ENCODE measurements at regions not wholly inside any gene's neighbourhood (a gene's known extent, or its start where the extent isn't known, plus 50 kb on each side); places are given as distances from the start of the nearest gene placed in this dataset.
"Not testable (repeated sequence)": the region's sequence is repeated elsewhere in the genome, so short reads cannot be mapped to it uniquely, and the experiment has no call there.

DNA sequence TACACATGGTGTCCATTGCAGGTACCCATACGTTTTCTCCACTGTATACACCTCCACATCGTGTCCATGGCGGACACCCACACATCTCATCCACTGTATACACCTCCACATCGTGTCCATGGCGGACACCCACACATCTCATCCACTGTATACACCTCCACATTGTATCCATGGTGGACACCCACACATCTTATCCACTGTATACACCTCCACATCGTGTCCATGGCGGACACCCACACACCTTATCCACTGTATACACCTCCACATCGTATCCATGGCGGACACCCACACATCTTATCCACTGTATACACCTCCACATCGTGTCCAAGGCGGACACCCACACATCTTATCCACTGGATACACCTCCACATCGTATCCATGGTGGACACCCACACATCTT, 50.4 kb upstream of the TTC34 start:
- DNase-seq: not testable (repeated sequence)

DNA sequence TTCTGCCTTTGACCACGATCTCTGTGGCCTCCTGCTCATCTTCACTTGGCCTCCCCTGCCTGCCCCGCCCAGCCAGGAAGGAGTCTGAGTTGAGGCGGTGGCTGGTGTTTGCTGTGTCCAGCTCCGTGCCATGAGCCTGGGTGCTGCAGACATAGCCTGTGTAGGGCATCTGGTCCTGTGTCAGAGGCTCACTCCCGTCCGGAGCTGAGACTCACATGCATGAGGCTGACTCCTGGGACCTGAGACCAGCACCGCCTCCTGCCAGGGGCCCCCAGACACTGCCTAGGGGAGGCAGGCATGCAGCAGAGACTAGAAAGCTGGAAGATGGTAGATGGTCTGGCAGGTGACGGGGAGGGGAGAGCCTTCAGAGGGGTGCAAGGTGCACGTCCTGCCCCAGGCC, 52.2 kb upstream of the TTC34 start:
- DNase-seq: no peak

DNA sequence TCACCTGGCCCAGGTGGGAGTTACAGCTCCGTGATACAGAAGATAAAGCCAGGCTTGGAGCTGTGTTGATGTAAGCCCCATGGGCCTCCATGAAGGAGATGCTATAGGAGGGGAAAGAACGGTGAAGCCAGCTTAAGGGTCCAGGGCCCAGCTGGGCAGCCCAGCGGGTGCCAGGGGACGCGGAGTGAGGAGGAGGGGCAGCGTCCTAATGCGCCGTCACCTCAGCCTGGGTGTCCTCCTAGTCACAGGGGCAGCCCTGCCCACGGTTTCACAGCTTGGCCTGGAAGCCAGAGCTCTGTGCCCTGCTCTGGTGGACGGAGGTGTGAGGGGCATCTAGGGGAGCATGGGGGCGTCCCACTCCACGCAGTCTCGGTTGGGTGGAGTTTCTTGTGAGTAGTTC, 52.7 kb upstream of the TTC34 start:
- no peak for DNase-seq

DNA sequence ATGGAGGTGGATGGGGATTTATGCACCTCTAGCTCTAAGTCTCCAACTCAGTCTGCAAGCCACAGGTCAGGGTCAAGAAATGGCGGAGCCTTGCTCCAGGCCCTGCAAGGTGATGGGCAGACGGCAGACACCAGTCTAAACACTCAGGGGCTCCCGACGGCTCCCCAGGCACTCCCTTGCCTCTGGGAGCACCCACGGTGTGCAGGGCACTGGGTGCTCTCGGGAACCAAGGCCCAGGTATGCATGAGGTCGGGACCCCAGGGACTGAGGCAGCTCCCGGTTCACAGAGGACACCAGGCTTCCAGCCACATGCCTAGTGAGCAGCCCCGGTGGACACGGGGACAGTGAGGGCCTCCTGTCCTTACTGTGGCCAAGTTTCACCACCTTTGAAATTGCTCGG, 53.1 kb upstream of the TTC34 start:
- no peak for DNase-seq

DNA sequence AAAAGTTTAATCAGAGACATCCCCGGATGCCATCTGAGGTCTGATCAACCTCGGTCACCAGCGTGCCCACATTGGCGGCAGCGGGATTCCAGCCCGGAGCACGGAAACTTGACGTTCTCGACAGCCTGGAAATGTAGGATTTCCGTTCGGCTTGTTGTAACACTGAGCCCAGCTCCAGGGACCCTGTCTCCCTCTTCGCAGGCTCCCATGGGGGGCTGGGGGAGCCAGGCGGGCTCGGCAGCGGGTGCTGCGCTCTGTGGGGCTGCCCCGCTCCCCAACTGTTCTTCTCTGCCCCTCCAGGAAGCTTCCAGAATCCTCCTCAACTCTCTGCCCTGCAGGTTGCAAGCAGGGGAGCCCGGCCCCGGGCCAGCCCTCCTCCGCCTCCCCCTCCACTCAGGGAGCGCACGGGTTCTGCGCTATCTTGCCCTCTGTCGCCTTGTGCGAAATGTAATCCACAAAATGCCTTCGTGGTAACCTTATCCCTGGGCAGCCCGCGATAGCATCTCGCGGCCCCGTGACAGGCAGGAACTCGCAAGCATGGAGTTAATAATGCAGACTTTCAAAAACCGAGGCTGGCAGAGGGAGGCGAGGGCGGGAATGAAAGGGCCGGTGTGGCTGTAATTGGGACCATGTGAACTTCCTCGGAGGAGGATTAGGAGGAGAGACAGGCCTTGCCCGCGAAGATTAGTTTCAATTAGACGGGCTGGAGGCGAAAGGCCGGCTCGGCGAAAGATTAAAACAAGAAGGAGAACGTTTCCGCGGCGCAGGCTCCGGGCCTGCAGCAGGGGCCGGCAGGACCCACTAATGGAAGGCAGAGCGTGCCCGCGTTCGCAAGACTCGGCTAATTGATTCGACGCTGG, 53.9 kb upstream of the TTC34 start:
- no peak for DNase-seq

DNA sequence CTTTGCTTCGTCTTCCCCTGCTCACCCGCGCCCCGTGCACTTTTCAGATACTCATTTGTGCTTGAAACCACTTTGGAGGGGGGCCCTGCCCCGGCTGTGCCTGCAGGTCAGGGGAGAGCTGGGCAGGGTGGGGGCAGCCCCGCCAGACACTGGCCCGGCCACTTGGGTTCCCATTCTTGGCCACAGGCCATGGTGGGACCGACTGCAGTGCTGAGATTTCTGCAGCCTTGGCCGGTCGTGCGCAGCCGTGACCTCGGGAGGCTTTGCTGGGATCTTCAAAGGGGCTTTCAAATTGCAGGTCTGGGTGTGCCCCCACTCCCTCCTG, 54.5 kb upstream of the TTC34 start:
- DNase-seq: no peak

DNA sequence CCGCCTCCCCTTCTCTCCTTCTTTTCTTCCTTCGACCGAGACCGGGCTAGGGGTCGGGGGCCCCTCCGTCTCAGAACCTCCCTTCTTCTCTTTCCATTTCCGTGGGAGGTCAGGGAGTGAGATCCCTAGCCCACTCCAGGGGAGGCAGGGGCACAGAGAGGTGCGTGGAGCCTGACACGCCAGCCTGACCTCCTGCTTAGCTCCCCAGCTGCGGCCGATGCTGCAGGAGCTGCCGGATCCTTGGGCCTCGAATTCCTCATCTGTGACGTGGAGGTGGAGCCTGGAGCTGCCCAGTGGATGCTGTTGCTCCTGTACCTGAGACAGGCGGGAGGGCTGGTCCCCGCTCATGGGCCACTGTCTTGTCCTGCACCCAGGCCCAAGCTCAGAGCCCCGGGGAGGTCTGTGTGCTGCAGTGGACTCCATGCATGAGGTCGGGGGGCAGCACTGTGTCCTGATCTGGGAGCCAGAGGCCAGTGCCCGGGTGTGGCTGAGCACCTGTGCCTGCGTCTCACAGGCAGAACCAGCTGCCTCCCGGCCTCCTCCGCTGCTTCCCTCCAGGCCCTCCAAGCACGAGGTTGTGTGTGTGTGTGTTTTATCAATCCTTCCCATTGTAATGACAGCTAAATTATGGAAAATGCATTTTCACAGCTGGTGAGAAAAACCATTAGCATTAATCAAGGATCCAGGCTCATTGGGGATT, 55.3 kb upstream of the TTC34 start:
- no peak for DNase-seq

DNA sequence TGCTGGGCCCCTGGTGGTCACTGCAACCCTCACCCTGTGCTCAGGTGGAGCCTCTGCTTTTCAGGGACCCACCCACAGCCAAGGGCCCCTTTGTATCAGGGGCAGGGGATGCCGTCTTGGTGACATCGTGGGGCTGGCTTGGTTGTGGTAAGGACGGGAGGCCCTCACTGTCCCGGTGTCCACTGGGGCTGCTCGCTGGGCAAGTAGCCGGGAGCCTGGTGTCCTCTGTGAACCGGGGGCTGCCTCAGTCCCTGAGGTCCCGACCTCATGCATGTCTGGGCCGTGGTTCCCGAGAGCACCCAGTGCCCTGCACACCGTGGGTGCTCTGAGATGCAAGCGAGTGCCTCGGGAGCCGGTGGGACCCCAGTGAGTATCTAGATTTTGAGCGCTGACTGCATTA, 56.0 kb upstream of the TTC34 start:
- DNase-seq: no peak

DNA sequence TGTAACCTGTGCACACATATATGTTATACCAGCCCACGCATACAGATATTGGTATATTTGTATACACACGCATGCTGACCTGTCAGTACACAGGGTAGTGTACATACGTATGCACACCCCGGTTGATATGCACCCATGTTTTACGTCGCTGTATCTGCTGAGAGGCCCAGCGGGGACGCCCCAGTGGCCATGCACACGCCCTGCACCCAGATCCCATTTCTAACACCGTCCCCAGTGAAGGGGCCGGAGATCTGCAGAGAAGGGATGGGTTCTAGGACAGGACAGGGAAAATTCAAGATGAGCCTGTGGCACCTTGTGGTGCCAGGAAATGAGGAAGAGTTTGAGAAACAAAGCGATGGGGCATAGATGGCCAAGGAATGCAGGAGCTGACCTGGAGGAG, 57.2 kb upstream of the TTC34 start:
- no peak for DNase-seq

DNA sequence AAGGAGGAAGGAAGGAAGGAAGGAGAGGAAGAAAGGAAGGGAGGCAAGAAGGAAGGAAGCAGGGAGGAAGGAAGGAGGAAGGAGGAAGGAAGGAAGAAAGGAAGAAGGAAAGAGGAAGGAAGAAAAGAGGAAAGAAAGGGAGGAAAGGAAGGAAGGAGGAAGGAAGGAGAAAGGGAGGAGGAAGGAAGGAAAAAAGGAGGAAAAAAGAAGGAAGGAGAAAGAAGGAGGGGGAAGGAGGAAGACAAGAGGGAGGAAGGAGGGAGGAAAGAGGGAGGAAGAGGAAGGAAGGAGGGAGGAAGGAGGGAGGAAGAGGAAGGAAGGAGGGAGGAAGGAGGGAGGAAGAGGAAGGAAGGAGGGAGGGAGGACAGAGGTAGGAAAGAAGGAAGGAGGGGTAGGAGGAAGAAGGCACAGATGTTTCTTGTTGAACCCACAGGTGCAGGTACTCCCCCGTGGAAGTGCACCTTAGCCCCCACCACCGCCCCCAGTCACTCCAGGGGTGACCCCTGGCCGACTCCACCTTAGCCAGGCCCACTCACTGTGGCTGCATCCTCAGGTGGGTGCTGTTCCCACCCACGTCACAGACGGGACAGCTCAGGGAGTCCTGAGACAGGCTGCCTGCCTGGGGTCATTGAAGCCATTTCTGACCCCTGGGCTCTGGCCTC, 57.9 kb upstream of the TTC34 start:
- no peak for DNase-seq

DNA sequence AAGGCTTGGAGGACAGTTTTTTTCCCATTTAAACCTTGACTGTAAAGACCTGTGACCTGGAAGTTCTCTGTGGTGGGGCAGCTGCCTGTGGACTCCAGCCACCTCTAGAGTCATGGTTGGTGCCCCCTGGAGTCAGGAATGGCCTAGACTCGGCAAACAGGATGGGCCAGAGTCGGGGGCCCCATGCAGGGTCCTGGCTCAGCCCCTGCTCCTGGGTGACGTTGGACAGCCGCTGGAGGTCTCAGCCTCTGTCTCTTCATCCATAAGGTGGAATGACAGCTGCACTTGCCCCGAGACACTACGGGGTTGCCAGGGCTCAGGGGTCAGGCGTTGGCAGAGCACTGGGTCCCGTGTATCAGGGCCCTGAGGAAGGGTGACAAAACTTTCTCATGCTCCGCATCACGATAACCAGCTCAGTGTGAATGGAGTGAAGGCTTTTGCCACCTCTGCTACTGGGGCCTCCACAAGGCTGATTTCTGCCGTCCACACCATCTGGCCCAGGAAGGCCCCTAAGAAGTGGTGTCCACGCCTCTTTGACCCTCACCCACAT, 58.5 kb upstream of the TTC34 start:
- no peak for DNase-seq

DNA sequence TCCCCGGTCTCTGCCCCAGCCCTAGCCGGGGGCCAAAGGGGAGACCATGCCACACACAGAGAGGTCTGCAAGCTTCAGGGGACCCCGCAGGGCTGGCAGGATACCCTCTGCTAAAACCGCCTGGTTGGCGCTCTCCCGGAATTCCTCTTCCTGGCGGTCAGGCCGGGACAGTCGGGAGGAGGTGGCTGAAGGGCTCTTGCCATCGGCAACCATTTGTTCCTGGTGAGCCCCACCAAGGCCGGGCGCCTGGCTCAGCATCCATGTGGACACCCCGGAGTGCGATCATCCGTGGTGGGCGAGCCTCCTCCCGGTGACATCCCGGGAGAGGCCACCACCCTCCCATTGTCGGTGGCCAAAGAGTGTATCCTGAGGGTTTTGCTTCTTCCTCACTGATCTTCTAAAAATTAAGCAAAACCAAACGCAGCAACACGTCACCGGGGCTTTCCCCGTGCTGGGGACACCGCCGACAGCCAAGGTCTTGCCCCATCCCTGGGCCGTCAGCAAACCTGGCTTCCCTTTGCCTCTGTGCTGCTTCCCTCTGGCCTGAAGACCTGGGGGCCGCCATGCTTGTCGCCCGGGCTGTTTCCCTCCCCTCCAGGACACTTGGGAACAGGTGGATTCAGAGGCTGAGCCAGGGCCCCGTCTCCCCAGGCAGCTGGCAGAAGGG, 59.1 kb upstream of the TTC34 start:
- no peak for DNase-seq

DNA sequence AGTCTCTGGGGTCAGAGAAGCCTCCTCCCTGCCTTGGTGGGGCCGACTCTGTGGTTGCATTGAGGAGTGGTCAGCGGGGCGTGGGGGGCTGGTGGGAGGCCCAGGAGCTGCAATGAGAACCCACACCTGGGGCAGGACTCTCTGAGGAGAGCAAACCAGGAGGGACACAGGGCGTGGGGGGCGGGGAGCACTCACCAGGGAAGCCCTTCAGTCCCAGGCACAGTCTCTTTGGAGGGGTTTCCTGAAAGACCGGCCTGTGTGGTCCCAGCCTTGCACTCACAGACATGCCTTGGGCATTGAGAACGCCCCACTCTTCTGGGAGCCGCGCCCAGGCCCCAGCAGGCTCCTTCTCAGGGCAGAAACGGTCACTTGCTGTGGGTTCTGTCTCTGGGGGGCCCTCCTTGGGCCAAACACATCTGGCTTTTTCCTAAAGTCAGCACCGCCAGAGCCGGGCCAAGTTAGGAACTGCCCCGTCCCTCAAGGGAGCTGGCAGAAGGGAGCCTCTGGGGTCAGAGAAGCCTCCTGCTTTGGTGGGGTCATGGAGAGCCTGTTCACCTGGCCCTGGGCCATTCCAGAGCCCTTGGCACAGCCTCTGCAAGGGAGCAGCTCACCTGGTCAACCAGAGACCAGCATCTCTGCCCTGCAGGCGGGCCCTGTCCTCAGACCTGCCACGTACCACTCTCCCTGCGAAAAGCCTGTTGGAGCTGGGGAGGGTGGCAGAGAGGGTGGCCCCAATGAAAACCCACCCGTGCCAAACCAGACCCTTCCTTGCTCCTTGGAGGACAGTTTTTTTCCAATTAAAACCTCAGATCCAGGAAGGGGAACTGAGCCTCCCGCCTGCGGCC, 59.9 kb upstream of the TTC34 start:
- DNase-seq: no peak

DNA sequence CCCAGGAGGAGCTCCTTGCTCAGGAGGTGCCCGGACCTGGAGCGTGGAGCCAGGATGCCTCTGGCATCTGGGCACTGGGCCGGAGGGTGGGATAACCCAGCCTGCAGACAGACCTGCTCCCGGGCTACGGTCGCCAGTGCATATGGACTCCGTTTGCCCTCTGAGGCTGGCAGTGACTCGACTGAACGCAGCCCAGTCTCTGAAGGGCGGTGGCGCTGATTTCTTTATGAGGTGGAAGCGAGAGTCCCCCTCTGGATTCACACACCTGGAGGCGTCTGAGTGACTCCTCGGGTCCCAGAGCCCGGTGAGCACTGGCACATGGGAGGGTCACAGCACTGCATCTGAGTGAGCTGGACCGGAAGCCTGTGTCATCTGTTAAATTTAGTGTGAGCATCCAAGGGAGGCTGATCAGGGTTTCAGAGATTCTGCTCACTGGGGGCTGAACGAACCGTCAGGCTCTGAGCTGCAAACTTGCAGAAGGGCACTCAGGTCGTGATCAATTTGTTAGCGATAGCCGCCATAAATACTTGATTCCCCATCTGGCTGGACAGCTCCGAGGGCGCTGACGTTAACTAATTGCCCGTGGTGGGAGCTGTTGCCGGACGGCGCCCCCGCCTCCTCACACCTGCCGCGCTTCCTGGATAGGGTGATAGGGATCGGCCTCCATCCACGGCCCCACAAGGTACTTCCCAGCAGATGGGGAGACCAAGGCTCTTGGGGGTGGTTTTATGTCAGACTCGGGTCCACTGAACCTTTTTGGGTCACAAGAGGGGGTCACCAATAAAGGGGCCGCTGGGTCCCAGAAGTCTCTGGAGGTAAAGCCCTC, 60.7 kb upstream of the TTC34 start:
- no peak for DNase-seq

DNA sequence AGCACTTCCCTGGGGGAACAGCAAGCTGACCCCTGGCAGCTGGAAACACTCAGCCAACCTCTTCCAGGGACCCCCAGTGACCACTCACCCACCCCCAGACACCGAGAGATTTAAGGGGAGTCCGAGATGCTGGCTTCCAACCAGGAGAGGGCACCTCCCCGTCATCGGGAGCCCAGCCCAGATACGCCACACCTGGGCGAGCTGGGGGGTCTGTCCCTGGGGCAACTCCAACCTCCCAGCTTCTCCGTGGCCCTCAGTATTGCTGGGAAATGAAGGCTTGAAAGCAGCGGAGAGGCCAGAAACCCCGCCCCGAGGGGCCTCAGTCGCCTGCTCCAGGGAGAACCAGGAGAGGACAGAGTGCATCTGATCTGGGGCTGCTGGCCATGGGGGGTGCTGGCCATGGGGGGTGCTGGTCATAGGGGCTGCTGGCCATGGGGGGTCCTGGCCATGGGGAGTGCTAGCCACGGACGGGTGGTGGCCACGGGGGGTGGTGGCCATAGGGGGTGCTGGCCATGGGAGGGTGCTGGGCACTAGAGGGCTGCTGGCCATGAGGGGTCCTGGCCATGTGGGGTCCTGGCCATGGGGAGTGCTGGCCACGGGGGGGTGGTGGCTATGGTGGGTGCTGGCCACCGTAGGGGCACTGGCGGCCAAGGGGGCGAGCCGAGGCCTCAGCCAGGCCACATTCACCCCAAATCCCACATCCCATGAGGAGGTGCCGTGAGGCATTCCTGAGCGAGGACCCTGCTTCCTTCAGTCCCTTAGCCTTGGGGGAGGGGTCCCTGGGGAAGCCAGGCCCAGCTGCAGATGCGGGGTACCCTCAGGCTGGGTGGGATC, 61.5 kb upstream of the TTC34 start:
- no peak for DNase-seq

DNA sequence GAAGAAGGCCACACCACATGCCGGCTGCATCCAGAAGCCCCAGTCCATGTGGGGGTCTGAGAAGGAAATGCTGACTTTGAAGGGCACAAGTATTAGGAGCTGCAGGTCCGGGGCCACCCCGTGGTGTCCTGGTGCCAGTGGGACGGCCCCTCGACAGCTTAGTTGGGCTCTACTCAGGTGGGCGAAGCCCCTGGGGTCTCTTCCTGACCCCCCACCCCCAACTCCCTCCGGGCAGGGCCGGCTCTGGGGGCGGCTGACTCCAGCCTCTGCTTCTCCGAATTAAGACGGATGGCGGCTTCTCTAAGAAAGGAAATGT, 62.1 kb upstream of the TTC34 start:
- no peak for DNase-seq

DNA sequence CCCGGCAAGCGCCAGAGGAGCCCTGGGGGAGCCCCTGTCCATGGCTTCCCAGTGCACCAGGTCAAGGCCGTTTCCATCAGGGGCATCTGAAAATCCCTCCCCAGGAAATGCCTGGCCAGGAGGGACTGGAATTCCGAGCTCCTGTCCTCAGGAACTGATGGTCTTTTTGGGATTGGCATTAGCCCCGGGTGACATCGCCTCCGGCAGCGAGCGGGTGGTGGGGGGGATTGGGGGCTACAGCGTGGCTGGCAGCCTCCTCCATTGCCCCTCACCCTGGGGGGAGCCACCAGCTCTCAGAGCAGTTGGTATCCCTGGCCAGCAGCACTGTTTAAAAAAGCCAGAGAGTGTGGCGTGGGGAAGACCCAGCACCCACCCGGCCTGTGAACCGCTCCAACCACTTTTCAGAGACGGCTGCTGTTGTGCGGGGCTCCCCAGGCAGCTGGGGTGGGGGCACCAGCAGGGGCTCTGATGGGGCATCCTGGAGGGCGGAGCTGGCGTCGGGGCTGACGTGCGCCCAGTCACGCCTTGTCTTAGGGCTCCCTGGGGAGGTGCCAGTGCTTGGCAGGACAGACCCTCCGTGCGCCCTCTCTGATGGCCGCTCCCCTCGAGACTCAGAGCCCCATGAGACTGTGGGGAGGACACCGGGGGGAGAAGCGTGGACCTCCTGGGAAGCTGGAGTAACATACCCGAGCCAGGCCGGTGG, 62.9 kb upstream of the TTC34 start:
- DNase-seq: no peak

DNA sequence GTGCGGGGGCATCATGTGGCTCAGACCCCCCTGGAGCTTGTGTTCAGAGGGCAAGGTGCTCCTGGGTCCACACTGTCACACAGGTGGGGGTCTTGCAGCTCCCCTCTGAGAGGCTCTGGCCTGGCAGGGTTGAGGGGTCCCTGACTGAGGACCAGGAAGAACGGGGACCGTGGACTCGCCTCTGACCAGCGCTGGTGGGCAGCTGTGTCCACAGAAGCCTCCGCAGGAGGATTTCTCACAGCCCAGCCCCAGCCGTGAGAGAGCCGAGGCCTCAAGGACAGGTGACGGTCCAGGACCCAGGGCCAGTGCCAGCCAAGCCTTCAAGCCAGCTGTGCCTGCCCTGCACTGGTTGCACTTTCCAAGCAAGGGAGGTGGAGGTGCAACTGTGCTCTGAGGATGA, 63.5 kb upstream of the TTC34 start:
- DNase-seq: no peak

DNA sequence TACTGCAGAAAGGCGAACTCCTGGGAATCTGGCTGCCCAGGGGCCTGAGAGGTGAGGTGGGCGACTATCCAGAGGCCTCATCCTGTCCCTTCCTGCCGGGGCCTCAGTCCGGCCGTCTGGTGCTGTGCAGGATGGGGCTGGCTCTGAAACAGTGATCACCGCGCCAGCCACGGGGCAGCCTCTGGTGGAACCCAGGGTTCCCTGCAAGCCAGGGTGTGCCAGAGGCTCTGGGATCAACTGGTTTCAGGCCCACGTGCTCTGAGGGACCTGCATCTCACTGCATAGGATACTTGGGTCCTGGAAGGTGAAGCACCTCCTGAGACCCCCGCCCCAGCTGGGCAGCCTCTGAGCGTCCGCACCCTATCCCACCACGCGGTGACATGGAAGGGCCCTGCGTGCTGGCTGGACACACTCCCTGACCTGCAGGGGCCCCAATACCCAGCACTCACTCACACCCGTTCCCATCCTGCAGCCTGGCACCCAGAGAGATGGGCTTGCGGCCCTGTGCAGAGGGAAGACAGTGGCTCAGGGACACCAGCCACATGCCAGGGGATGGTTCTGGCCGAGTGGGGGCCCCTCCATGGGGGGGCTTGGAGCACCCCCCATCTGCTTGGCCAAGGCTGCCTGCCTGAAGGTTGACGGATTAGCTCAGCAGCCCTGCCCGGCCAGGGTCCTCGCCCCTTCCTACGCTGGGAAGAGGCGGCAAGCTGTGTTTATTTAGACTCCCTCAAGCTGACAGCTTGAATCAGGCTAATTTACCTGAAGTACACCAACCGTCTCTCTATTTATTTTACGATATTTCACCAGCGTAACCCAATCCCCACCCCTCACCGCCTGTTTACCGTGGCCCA, 64.3 kb upstream of the TTC34 start:
- no peak for DNase-seq

Measured in fibroblast of skin of back (primary cell).